22Rv1 (cell line): ENCODE measurements at regions not wholly inside any gene's neighbourhood (a gene's known extent, or its start where the extent isn't known, plus 50 kb on each side); places are given as distances from the start of the nearest gene placed in this dataset.

Experiments used
- ZFX ChIP-seq: fragments of 450-650 bp; IDR thresholded peaks from 2 replicates; pipeline ENCODE4 v1.6.1; 2017; ENCODE audit warnings: antibody characterized with exemption, borderline replicate concordance
- TF ChIP-seq, protein P1 (sequence below): fragments of 450-650 bp; IDR thresholded peaks from 2 replicates; pipeline ENCODE4 v1.5.1; 2017; ENCODE audit warnings: mild to moderate bottlenecking

DNA sequence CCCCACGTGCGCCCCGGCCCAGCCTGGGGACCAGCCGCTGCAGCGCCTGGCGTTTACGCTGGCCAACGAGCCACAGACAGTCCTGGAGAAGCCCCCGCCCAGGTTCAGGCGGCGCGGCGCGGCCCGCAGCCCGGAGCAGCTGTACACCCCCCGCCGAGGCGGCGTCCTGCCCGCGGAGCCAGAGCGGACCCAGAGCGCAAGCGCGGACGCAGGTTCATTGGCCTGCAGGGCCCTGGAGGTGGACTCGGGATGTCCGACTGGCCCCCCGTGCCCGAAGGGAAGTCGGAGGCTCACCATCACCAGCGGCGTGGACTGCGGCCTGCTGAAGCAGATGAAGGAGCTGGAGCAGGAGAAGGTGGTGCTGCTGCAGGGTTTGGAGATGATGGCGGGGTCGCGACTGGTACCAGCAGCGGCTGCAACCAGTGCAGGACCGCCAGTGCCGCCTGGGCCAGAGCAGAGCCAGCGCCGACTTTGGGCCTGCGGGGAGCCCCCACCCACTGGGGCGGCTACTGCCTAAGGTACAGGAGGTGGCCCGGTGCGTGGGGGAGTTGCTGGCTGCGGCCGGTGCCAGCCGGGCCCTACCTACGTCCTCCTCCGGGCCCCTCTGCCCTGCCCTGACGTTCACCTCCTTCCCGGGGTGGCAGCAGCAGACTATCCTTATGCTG lies 72.0 kb upstream of the KCTD7 start:
- TF ChIP-seq, protein P1, sequence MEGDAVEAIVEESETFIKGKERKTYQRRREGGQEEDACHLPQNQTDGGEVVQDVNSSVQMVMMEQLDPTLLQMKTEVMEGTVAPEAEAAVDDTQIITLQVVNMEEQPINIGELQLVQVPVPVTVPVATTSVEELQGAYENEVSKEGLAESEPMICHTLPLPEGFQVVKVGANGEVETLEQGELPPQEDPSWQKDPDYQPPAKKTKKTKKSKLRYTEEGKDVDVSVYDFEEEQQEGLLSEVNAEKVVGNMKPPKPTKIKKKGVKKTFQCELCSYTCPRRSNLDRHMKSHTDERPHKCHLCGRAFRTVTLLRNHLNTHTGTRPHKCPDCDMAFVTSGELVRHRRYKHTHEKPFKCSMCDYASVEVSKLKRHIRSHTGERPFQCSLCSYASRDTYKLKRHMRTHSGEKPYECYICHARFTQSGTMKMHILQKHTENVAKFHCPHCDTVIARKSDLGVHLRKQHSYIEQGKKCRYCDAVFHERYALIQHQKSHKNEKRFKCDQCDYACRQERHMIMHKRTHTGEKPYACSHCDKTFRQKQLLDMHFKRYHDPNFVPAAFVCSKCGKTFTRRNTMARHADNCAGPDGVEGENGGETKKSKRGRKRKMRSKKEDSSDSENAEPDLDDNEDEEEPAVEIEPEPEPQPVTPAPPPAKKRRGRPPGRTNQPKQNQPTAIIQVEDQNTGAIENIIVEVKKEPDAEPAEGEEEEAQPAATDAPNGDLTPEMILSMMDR = no peak
- TF ChIP-seq ZFX = no peak
